OCI-LY3 (cell line): ENCODE measurements at regions not wholly inside any gene's neighbourhood (a gene's known extent, or its start where the extent isn't known, plus 50 kb on each side); places are given as distances from the start of the nearest gene placed in this dataset.

Experiments used
- H2AFZ ChIP-seq: fragments of 200-600, 300-600 bp; shearing (Covaris generic); 2 replicates; pipeline ENCODE4 v1.6.0; 2014; ENCODE audit warnings: antibody characterized with exemption, low read depth, low read length
- H3K27ac ChIP-seq: fragments of 200-600, 300-600 bp; sonication (generic); 2 replicates; pipeline ENCODE4 v1.5.1; 2014; ENCODE audit warnings: mild to moderate bottlenecking, low read length, moderate library complexity, mixed read lengths
- H3K27me3 ChIP-seq: fragments of 200-600, 300-600 bp; sonication (generic); 2 replicates; pipeline ENCODE4 v1.6.1; 2014; ENCODE audit warnings: low read depth, low read length, mixed read lengths
- H3K36me3 ChIP-seq: fragments of 200-600, 300-600 bp; sonication (generic); replicated peaks from 2 replicates; pipeline ENCODE3; 2014; ENCODE audit warnings: low read depth, low read length, mixed read lengths
- H3K4me1 ChIP-seq: fragments of 300-600, 200-600 bp; sonication (generic); 2 replicates; pipeline ENCODE4 v1.6.1; 2014; ENCODE audit warnings: low read length, mixed read lengths
- H3K4me2 ChIP-seq: fragments of 200-600, 300-600 bp; sonication (generic); 2 replicates; pipeline ENCODE4 v1.6.1; 2014; ENCODE audit warnings: low read length, mixed read lengths
- H3K4me3 ChIP-seq: fragments of 300-600, 200-600 bp; sonication (generic); 2 replicates; pipeline ENCODE4 v1.5.1; 2014; ENCODE audit warnings: antibody characterized with exemption, mild to moderate bottlenecking, low read length, moderate library complexity
- H3K79me2 ChIP-seq: fragments of 300-600, 200-600 bp; shearing (Covaris generic); 2 replicates; pipeline ENCODE4 v1.6.1; 2014; ENCODE audit warnings: mild to moderate bottlenecking, low read length, mixed read lengths
- H3K9ac ChIP-seq: fragments of 300-600, 200-600 bp; shearing (Covaris generic); 2 replicates; pipeline ENCODE4 v1.6.0; 2014; ENCODE audit warnings: mild to moderate bottlenecking, low read length, moderate library complexity
- H3K9me3 ChIP-seq: fragments of 200-600, 300-600 bp; shearing (Covaris generic); 2 replicates; pipeline ENCODE4 v1.6.1; 2014; ENCODE audit warnings: low read length, mixed read lengths; ENCODE audit not compliant: insufficient read depth
- H4K20me1 ChIP-seq: fragments of 200-600, 300-600 bp; sonication (generic); 2 replicates; pipeline ENCODE4 v1.6.1; 2016; ENCODE audit warnings: low read length, mixed read lengths; ENCODE audit not compliant: insufficient read depth
- EZH2phosphoT487 ChIP-seq: fragments of 200-600 bp; shearing (Covaris generic); IDR thresholded peaks from 2 replicates; pipeline ENCODE4 v1.6.1; 2018; ENCODE audit warnings: antibody characterized with exemption, mixed run types, low read depth
- TF ChIP-seq, protein P1 (sequence below): fragments of 200-600, 300-600 bp; sonication (generic); IDR thresholded peaks from 2 replicates; pipeline ENCODE4 v1.5.1; 2014; ENCODE audit warnings: antibody characterized with exemption, low read length, low read depth

DNA sequence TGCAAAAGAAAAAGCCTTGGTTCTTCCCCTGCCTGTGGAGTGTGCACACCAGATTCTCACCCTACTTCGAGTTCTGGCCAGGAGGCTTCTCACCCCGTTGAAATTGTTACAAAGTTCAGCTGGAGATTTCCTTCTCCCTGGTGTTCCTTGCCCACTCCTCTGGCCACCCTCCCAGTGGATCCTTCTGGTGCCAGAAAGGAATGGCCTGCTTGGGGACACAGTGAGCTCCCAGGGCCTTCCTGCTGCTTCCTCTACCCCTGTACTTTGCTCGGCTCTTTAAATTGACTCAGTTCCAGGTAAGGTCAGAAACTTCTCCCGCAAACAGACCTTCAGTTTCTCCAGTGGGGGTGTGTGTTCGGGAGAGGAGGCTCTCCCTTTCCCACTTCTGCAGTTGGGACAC is 140.1 kb upstream of the CFAP20DC start:
- H3K9me3 ChIP-seq = no peaks in the 10 kb centered on the region
- H3K9ac ChIP-seq = no peak overlapping the region
- no peak overlapping the region for H2AFZ ChIP-seq
- TF ChIP-seq, protein P1, sequence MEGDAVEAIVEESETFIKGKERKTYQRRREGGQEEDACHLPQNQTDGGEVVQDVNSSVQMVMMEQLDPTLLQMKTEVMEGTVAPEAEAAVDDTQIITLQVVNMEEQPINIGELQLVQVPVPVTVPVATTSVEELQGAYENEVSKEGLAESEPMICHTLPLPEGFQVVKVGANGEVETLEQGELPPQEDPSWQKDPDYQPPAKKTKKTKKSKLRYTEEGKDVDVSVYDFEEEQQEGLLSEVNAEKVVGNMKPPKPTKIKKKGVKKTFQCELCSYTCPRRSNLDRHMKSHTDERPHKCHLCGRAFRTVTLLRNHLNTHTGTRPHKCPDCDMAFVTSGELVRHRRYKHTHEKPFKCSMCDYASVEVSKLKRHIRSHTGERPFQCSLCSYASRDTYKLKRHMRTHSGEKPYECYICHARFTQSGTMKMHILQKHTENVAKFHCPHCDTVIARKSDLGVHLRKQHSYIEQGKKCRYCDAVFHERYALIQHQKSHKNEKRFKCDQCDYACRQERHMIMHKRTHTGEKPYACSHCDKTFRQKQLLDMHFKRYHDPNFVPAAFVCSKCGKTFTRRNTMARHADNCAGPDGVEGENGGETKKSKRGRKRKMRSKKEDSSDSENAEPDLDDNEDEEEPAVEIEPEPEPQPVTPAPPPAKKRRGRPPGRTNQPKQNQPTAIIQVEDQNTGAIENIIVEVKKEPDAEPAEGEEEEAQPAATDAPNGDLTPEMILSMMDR = no peak
- TF ChIP-seq EZH2phosphoT487 = no peak
- no peaks in the 10 kb centered on the region for H3K36me3 ChIP-seq
- H4K20me1 ChIP-seq = no peaks in the 10 kb centered on the region
- 0 out of 2 replicates have a peak, but pooled peaks cover 4% of the 10 kb centered on the region for H3K27me3 ChIP-seq
- no peak overlapping the region for H3K27ac ChIP-seq
- H3K4me1 ChIP-seq = no peaks in the 10 kb centered on the region
- H3K4me3 ChIP-seq = no peak overlapping the region
- no peaks in the 10 kb centered on the region for H3K79me2 ChIP-seq
- H3K4me2 ChIP-seq = no peak overlapping the region

DNA sequence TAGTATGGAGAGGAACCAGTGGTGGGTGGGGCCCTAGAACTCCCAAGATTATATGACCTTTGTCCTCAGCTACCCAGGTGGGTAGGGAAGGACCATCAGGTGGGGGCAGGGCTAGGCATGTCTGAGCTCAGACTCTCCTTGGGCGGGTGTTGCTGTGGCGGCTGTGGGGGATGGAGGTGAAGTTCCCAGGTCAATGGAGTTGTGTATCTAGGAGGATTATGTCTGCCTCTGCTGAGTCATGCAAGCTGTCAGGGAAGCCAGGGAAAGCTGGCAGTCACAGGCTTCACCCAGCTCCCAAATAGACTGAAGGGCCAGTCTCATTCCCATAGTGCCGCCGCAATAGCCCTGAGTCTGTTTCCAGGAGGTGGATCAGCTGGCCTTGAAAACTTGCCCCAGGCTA is 139.7 kb upstream of the CFAP20DC start:
- H3K4me2 ChIP-seq = no peak overlapping the region

DNA sequence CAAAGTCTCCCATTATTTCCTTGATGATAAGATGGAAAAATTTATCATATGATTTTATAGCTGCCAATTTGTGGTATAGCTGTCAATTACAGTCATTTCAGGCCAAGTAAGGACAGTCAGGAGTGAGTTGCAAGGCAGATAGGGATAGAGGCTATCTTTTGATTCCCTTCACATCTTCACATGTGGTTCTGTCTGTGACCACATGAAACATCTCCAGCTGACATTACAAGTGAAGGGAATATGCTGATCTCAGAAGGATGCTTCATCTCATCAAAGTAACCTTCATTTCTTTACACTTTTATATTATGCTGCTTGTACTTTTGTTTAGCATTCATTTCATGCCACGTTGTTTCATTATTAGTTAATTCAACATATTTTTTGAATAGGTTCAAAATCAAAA is 136.9 kb upstream of the CFAP20DC start:
- no peaks in the 10 kb centered on the region for H3K9me3 ChIP-seq
- no peak overlapping the region for H3K9ac ChIP-seq
- H3K4me1 ChIP-seq = no peaks in the 10 kb centered on the region
- H3K4me2 ChIP-seq = no peak overlapping the region
- H3K4me3 ChIP-seq = no peak overlapping the region
- no peak overlapping the region for H2AFZ ChIP-seq
- no peak overlapping the region for H3K27ac ChIP-seq
- H3K79me2 ChIP-seq = no peaks in the 10 kb centered on the region
- no peaks in the 10 kb centered on the region for H3K36me3 ChIP-seq
- no peaks in the 10 kb centered on the region for H4K20me1 ChIP-seq
- 0 out of 2 replicates have a peak, but pooled peaks cover 4% of the 10 kb centered on the region for H3K27me3 ChIP-seq
- TF ChIP-seq, protein P1 = no peak
- TF ChIP-seq EZH2phosphoT487 = no peak

More for the DNA sequence above, 139.7 kb upstream of the CFAP20DC start:
- Histone ChIP-seq H3K4me3 (no peak overlapping the region), H3K27me3 (0 out of 2 replicates have a peak, but pooled peaks cover 4% of the 10 kb centered on the region), H3K79me2 (no peaks in the 10 kb centered on the region), H3K36me3 (no peaks in the 10 kb centered on the region), H3K9me3 (no peaks in the 10 kb centered on the region), H3K27ac (no peak overlapping the region), H3K9ac (no peak overlapping the region), H3K4me1 (no peaks in the 10 kb centered on the region), H4K20me1 (no peaks in the 10 kb centered on the region), H2AFZ (no peak overlapping the region)
- TF ChIP-seq, protein P1 = no peak
- no peak for TF ChIP-seq EZH2phosphoT487

DNA sequence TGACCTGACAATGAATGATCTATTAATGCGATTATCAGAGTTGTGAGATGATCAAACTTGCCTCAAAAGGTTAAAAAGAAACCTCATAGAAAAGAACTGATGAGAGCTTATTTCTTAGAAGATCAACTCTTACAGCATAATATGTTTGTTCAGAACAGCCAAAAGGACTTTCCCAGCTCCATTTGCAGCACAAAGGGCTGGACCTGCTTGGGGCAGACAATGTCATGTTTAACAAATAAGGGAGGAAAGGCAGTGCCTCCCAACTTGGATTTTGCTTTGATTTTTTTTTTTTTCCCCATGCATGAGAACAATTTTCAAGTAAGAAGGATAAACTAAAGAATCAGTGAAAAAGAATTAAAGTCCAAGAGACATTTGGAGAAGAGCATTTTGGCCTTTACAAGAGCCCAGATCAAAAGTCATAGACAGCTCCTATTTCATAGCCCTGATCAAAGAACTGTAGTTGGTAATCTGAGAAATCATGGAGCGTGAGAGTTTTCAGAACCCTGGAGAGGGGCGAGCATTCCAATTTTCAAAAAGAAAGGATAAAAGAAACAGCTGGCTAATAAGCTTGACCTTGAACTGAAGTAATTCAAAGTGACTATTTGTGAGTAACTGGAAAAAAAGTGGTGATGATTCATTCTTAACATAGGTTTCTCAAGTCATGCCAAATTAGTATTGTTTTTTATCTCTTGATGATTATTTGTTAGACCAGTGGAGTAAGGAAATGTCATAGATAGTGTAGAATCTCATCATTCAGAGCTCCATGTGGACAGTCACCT is 136.0 kb upstream of the CFAP20DC start:
- Histone ChIP-seq H3K4me2 (no peak overlapping the region), H4K20me1 (no peaks in the 10 kb centered on the region), H3K4me1 (no peaks in the 10 kb centered on the region), H3K27me3 (no peaks in the 10 kb centered on the region), H3K4me3 (no peak overlapping the region), H3K9me3 (no peaks in the 10 kb centered on the region), H3K9ac (no peak overlapping the region), H3K36me3 (no peaks in the 10 kb centered on the region), H2AFZ (no peak overlapping the region), H3K79me2 (no peaks in the 10 kb centered on the region), H3K27ac (no peak overlapping the region)
- TF ChIP-seq, protein P1 = no peak
- no peak for TF ChIP-seq EZH2phosphoT487
